GM19239 (cell line): ENCODE measurements at regions not wholly inside any gene's neighbourhood (a gene's known extent, or its start where the extent isn't known, plus 50 kb on each side); places are given as distances from the start of the nearest gene placed in this dataset.

Experiments
- DNase-seq: peaks from one replicate; pipeline ENCODE4 v3.0.0; 2011; ENCODE audit warnings: low spot score; ENCODE audit not compliant: insufficient read length
- FAIRE-seq: peaks from 2 replicates; lab custom pipeline; 2011; peaks lifted over from hg19 to GRCh38; lab: Jason Lieb, UNC

- DNase-seq (no peak), FAIRE-seq (no peak)
Measured at GRCh38 chr1:24236789-24237371, 49.8 kb upstream of the IFNLR1 start.
